WTC11 (cell line): ENCODE measurements at regions not wholly inside any gene's neighbourhood (a gene's known extent, or its start where the extent isn't known, plus 50 kb on each side); places are given as distances from the start of the nearest gene placed in this dataset.

ENCODE experiments used
- ATAC-seq: fragments of 200-7000 bp; cut with Tn5 transposase; 2 replicates; pipeline ENCODE4 v1.10.0; 2021; ENCODE audit warnings: mild to moderate bottlenecking, moderate library complexity
- CTCF ChIA-PET: fragments of 300-600 bp; sonication (Branson Sonifier 250); formaldehyde crosslinking; loops from one replicate; lab custom pipeline; 2021; ENCODE audit warnings: antibody characterized with exemption; lab: Charles Lee
- POLR2A ChIA-PET: fragments of 350-600 bp; sonication (Branson Sonifier 250); formaldehyde crosslinking; loops from one replicate; lab custom pipeline; 2021; ENCODE audit warnings: antibody characterized with exemption; lab: Charles Lee
- DNase-seq: peaks from one replicate; pipeline ENCODE4 v3.0.0; 2021; ENCODE audit warnings: low spot score
- H3K27ac Mint-ChIP-seq: 2 replicates; pipeline ENCODE4 v1.8.0; 2021; ENCODE audit warnings: mixed read lengths
- H3K27me3 Mint-ChIP-seq: 2 replicates; pipeline ENCODE4 v1.8.0; 2021; ENCODE audit warnings: low read depth, mild to moderate bottlenecking, moderate library complexity, mixed read lengths
- H3K36me3 Mint-ChIP-seq: 2 replicates; pipeline ENCODE4 v1.8.0; 2021; ENCODE audit warnings: mixed read lengths
- H3K4me1 Mint-ChIP-seq: 2 replicates; pipeline ENCODE4 v1.8.0; 2022; ENCODE audit warnings: mixed read lengths
- H3K4me3 Mint-ChIP-seq: 2 replicates; pipeline ENCODE4 v1.8.0; 2021; ENCODE audit warnings: mild to moderate bottlenecking, moderate library complexity, mixed read lengths
- H3K9me3 Mint-ChIP-seq: 2 replicates; pipeline ENCODE4 v1.8.0; 2021; ENCODE audit warnings: mixed read lengths
- AFF4 ChIP-seq: sonication (generic); formaldehyde crosslinking; IDR thresholded peaks from 2 replicates; pipeline ENCODE4 v1.8.1; 2023; ENCODE audit warnings: mild to moderate bottlenecking, missing genetic modification reagents, borderline replicate concordance
- ATF1 ChIP-seq: sonication (generic); formaldehyde crosslinking; IDR thresholded peaks from 2 replicates; pipeline ENCODE4 v1.8.1; 2023; ENCODE audit warnings: mild to moderate bottlenecking, moderate library complexity, missing genetic modification reagents
- ETV6 ChIP-seq: sonication (generic); formaldehyde crosslinking; IDR thresholded peaks from 2 replicates; pipeline ENCODE4 v1.8.1; 2022; ENCODE audit warnings: mild to moderate bottlenecking, missing genetic modification reagents
- FOXJ3 ChIP-seq: sonication (generic); formaldehyde crosslinking; IDR thresholded peaks from 2 replicates; pipeline ENCODE4 v1.9.0; 2021; ENCODE audit warnings: missing genetic modification reagents, mild to moderate bottlenecking, borderline replicate concordance
- FOXP1 ChIP-seq: sonication (generic); formaldehyde crosslinking; IDR thresholded peaks from 2 replicates; pipeline ENCODE4 v1.8.0; 2022; ENCODE audit warnings: missing genetic modification reagents, mild to moderate bottlenecking, moderate library complexity, borderline replicate concordance
- GABPB1 ChIP-seq: sonication (generic); formaldehyde crosslinking; IDR thresholded peaks from 2 replicates; pipeline ENCODE4 v1.8.1; 2023; ENCODE audit warnings: mild to moderate bottlenecking, missing genetic modification reagents
- KAT7 ChIP-seq: sonication (generic); formaldehyde crosslinking; IDR thresholded peaks from 2 replicates; pipeline ENCODE4 v1.8.1; 2023; ENCODE audit warnings: missing genetic modification reagents, mild to moderate bottlenecking, borderline replicate concordance
- MLX ChIP-seq: sonication (generic); formaldehyde crosslinking; IDR thresholded peaks from 2 replicates; pipeline ENCODE4 v1.8.1; 2023; ENCODE audit warnings: mild to moderate bottlenecking, missing genetic modification reagents, moderate library complexity
- NFE2L1 ChIP-seq: sonication (generic); formaldehyde crosslinking; IDR thresholded peaks from 2 replicates; pipeline ENCODE4 v1.8.1; 2023; ENCODE audit warnings: missing genetic modification reagents
- NR2C2 ChIP-seq: sonication (generic); formaldehyde crosslinking; IDR thresholded peaks from 2 replicates; pipeline ENCODE4 v1.8.0; 2022; ENCODE audit warnings: mild to moderate bottlenecking, missing genetic modification reagents
- PREB ChIP-seq: sonication (generic); formaldehyde crosslinking; IDR thresholded peaks from 2 replicates; pipeline ENCODE4 v1.8.1; 2022; ENCODE audit warnings: mild to moderate bottlenecking, missing genetic modification reagents, moderate library complexity, borderline replicate concordance
- TEAD4 ChIP-seq: sonication (generic); formaldehyde crosslinking; IDR thresholded peaks from 2 replicates; pipeline ENCODE4 v1.8.0; 2022; ENCODE audit warnings: mild to moderate bottlenecking, missing genetic modification reagents
- USF1 ChIP-seq: sonication (generic); formaldehyde crosslinking; IDR thresholded peaks from 2 replicates; pipeline ENCODE4 v1.8.0; 2022; ENCODE audit warnings: mild to moderate bottlenecking, missing genetic modification reagents
- ZMAT4 ChIP-seq: fragments of 250-450 bp; sonication (Bioruptor Pico); IDR thresholded peaks from 2 replicates; pipeline ENCODE4 v1.9.0; 2021; ENCODE audit warnings: mild to moderate bottlenecking
- ZNF121 ChIP-seq: sonication (generic); formaldehyde crosslinking; IDR thresholded peaks from 2 replicates; pipeline ENCODE4 v1.8.0; 2023; ENCODE audit warnings: missing genetic modification reagents
- ZNF219 ChIP-seq: sonication (generic); formaldehyde crosslinking; IDR thresholded peaks from 2 replicates; pipeline ENCODE4 v1.8.0; 2023; ENCODE audit warnings: missing genetic modification reagents, mild to moderate bottlenecking, borderline replicate concordance
- ZNF416 ChIP-seq: fragments of 250-450 bp; sonication (Bioruptor Pico); IDR thresholded peaks from 2 replicates; pipeline ENCODE4 v1.9.0; 2021; ENCODE audit warnings: mild to moderate bottlenecking, inconsistent platforms
- TF ChIP-seq, protein P1 (sequence below): sonication (generic); formaldehyde crosslinking; IDR thresholded peaks from 2 replicates; pipeline ENCODE4 v1.8.0; 2022; ENCODE audit warnings: mild to moderate bottlenecking, missing genetic modification reagents
- TF ChIP-seq, protein P2 (sequence below): fragments of 250-450 bp; sonication (Bioruptor Pico); conservative IDR thresholded peaks from 2 replicates; pipeline ENCODE4 v1.9.0; 2021; ENCODE audit warnings: mild to moderate bottlenecking
- TF ChIP-seq, protein P3 (sequence below): sonication (generic); formaldehyde crosslinking; IDR thresholded peaks from 2 replicates; pipeline ENCODE4 v1.8.0; 2022; ENCODE audit warnings: mild to moderate bottlenecking, missing genetic modification reagents
- TF ChIP-seq, protein P4 (sequence below): sonication (generic); formaldehyde crosslinking; IDR thresholded peaks from 2 replicates; pipeline ENCODE4 v1.8.1; 2022; ENCODE audit warnings: low read depth, mild to moderate bottlenecking, moderate library complexity, missing genetic modification reagents, borderline replicate concordance

- Mint-ChIP-seq H3K36me3 (no peaks in the 10 kb centered on the region), H3K4me3 (no peak overlapping the region), H3K27ac (no peak overlapping the region), H3K4me1 (peaks cover 3% of the 10 kb centered on the region; the same call in 1 of the 2 replicates), H3K27me3 (no peaks in the 10 kb centered on the region), H3K9me3 (peaks cover 7% of the 10 kb centered on the region)
- ChIA-PET CTCF (no interaction called here), POLR2A (no interaction called here)
- TF ChIP-seq, protein P1, sequence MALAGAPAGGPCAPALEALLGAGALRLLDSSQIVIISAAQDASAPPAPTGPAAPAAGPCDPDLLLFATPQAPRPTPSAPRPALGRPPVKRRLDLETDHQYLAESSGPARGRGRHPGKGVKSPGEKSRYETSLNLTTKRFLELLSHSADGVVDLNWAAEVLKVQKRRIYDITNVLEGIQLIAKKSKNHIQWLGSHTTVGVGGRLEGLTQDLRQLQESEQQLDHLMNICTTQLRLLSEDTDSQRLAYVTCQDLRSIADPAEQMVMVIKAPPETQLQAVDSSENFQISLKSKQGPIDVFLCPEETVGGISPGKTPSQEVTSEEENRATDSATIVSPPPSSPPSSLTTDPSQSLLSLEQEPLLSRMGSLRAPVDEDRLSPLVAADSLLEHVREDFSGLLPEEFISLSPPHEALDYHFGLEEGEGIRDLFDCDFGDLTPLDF (CRISPR knock-in tag) = no peak
- no peak for TF ChIP-seq FOXP1 (CRISPR knock-in tag)
- TF ChIP-seq GABPB1 = no peak
- TF ChIP-seq ZNF416 (CRISPR knock-in tag) = no peak
- no peak for TF ChIP-seq NR2C2
- TF ChIP-seq KAT7 (CRISPR knock-in tag) = no peak
- TF ChIP-seq, protein P2, sequence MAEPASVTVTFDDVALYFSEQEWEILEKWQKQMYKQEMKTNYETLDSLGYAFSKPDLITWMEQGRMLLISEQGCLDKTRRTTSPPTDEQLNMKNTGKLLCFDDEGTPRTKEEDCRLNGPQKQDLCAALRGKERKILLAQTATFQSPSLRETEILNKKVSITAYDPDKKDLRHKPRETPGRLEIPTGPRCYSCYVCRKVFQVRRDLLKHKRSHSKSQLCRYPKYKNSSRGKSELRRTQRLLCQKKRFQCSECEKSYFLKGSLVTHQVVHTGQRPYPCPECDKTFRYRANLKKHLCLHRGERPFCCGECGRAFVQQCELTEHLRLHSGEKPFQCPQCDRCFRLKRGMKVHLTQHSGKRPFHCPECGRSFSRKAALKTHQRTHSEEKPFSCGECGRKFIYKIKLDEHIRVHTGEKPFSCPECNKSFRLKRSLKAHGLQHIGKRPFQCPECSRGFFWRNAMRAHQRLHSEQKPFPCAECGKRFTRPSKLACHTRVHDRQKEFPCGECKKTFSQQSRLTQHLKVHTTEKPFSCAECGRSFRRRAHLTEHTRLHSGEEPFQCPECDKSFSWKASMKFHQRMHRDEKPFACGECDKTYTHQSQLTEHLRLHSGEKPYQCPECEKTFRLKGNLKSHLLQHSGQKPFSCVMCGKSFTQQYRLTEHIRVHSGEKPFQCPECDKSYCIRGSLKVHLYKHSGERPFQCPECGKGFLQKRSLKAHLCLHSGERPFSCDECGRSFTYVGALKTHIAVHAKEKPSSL (CRISPR knock-in tag) = no peak
- TF ChIP-seq, protein P3, sequence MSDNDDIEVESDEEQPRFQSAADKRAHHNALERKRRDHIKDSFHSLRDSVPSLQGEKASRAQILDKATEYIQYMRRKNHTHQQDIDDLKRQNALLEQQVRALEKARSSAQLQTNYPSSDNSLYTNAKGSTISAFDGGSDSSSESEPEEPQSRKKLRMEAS (CRISPR knock-in tag) = no peak
- TF ChIP-seq PREB (CRISPR knock-in tag) = no peak
- TF ChIP-seq ZNF121 (CRISPR knock-in tag) = no peak
- TF ChIP-seq MLX (CRISPR knock-in tag) = no peak
- TF ChIP-seq NFE2L1 (CRISPR knock-in tag) = no peak
- TF ChIP-seq ATF1 (CRISPR knock-in tag) = no peak
- ATAC-seq = no peak
- no peak for DNase-seq
Measured at GRCh38 chr1:166698771-166699170, 140.5 kb upstream of the POGK start.

- ChIA-PET POLR2A (no interaction called here), CTCF (no interaction called here)
- Mint-ChIP-seq H3K9me3 (peaks cover 4% of the 10 kb centered on the region; the same call in 1 of the 2 replicates), H3K4me1 (peaks cover 3% of the 10 kb centered on the region; the same call in 1 of the 2 replicates), H3K36me3 (no peaks in the 10 kb centered on the region), H3K4me3 (no peak overlapping the region), H3K27ac (no peak overlapping the region), H3K27me3 (no peaks in the 10 kb centered on the region)
- DNase-seq (no peak), ATAC-seq (no peak)
- TF ChIP-seq, protein P4, sequence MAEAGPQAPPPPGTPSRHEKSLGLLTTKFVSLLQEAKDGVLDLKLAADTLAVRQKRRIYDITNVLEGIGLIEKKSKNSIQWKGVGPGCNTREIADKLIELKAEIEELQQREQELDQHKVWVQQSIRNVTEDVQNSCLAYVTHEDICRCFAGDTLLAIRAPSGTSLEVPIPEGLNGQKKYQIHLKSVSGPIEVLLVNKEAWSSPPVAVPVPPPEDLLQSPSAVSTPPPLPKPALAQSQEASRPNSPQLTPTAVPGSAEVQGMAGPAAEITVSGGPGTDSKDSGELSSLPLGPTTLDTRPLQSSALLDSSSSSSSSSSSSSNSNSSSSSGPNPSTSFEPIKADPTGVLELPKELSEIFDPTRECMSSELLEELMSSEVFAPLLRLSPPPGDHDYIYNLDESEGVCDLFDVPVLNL (CRISPR knock-in tag) = no peak
- no peak for TF ChIP-seq ETV6
Measured at GRCh38 chr1:166699613-166700012, 139.7 kb upstream of the POGK start.

GRCh38 chr1:166700696-166701095 is 138.6 kb upstream of the POGK start:
- Mint-ChIP-seq H3K36me3 (no peaks in the 10 kb centered on the region), H3K9me3 (peaks cover 4% of the 10 kb centered on the region; the same call in 1 of the 2 replicates), H3K27me3 (no peaks in the 10 kb centered on the region), H3K4me1 (peaks cover 3% of the 10 kb centered on the region; the same call in 1 of the 2 replicates), H3K4me3 (no peak overlapping the region), H3K27ac (no peak overlapping the region)
- ChIA-PET CTCF (interaction anchor here (1.5 kb wide), 1 partner anchor 24 kb away, joined by 4 read pairs; no protein-coding TSS in a partner anchor), POLR2A (no interaction called here)
- ATAC-seq = no peak
- no peak for DNase-seq
- TF ChIP-seq AFF4 (CRISPR knock-in tag) = no peak
- no peak for TF ChIP-seq NFE2L1 (CRISPR knock-in tag)
- TF ChIP-seq FOXP1 (CRISPR knock-in tag) = no peak
- TF ChIP-seq ZNF219 (CRISPR knock-in tag) = no peak
- TF ChIP-seq NR2C2 = no peak
- no peak for TF ChIP-seq ZMAT4 (CRISPR knock-in tag)
- no peak for TF ChIP-seq FOXJ3 (CRISPR knock-in tag)
- TF ChIP-seq USF1 = no peak
- TF ChIP-seq TEAD4 (CRISPR knock-in tag) = no peak
